ENCODE measurements at regions not wholly inside any gene's neighbourhood (a gene's known extent, or its start where the extent isn't known, plus 50 kb on each side); places are given as distances from the start of the nearest gene placed in this dataset.

GRCh38 chr2:146730882-146731281 lies 1113.9 kb upstream of the ACVR2A start:
- TF ChIP-seq ZBTB7A (tag by site-specific recombination; IDR thresholded peaks at IDR 0.05; ENCODE audit: low read depth): no peak
- no peak for TF ChIP-seq SCRT2 (tag by site-specific recombination; IDR thresholded peaks at IDR 0.05)
- TF ChIP-seq ZNF701 (tag by site-specific recombination; IDR thresholded peaks at IDR 0.05): no peak
- no peak for TF ChIP-seq ZNF596 (tag by site-specific recombination; IDR thresholded peaks at IDR 0.05)
- no peak for TF ChIP-seq ZNF10 (tag by site-specific recombination; IDR thresholded peaks at IDR 0.05)
- no peak for TF ChIP-seq KLF17 (tag by site-specific recombination; IDR thresholded peaks at IDR 0.05)
- TF ChIP-seq ZNF274 (IDR thresholded peaks at IDR 0.05; ENCODE audit: low read length): no peak
- no peak for TF ChIP-seq ZNF274 (tag by site-specific recombination; IDR thresholded peaks at IDR 0.05; ENCODE audit: borderline replicate concordance)
- TF ChIP-seq ZNF24 (tag by site-specific recombination; IDR thresholded peaks at IDR 0.05): no peak
- Histone ChIP-seq H3K36me3 (ENCODE audit: control insufficient read depth in 2 of 2, insufficient read depth in 1 of 2, low read length in 2 of 2) (no peaks in the 10 kb centered on the region), H3K27ac (ENCODE audit: extremely low read depth, low read depth, low read length) (no peak overlapping the region), H3K4me1 (ENCODE audit: control insufficient read depth, insufficient read depth, low read length) (0 out of 2 replicates have a peak, but pooled peaks cover 5% of the 10 kb centered on the region), H3K4me3 (ENCODE audit: low read depth, low read length) (no peak overlapping the region), H3K9me3 (ENCODE audit: control insufficient read depth, insufficient read depth, low read depth, low read length) (no peaks in the 10 kb centered on the region)
- POLR2A ChIA-PET: no interaction called here
- CTCF ChIA-PET: interaction anchor here (1.2 kb wide), 1 partner anchor 1179 kb away, joined by 3 read pairs; no protein-coding TSS in a partner anchor

GRCh38 chr2:146721486-146721885 lies 1123.3 kb upstream of the ACVR2A start:
- TF ChIP-seq ZNF148 (tag by site-specific recombination; IDR thresholded peaks at IDR 0.05; ENCODE audit: borderline replicate concordance): no peak
- no peak for TF ChIP-seq ZBTB10 (tag by site-specific recombination; IDR thresholded peaks at IDR 0.05)
- TF ChIP-seq ZBTB20 (tag by site-specific recombination; IDR thresholded peaks at IDR 0.05): no peak
- TF ChIP-seq ZNF76 (tag by site-specific recombination; IDR thresholded peaks at IDR 0.05; ENCODE audit: borderline replicate concordance, low read depth): no peak
- no peak for TF ChIP-seq ZBTB26 (tag by site-specific recombination; optimal IDR thresholded peaks at IDR 0.05)
- TF ChIP-seq ZNF580 (tag by site-specific recombination; IDR thresholded peaks at IDR 0.05): no peak
- TF ChIP-seq GLI4 (tag by site-specific recombination; IDR thresholded peaks at IDR 0.05): no peak
- no peak for TF ChIP-seq ZNF623 (tag by site-specific recombination; IDR thresholded peaks at IDR 0.05)
- no peak for TF ChIP-seq YY2 (tag by site-specific recombination; IDR thresholded peaks at IDR 0.05)
- TF ChIP-seq ZNF664 (tag by site-specific recombination; IDR thresholded peaks at IDR 0.05): no peak
- no peak for TF ChIP-seq ZNF521 (tag by site-specific recombination; IDR thresholded peaks at IDR 0.05)
- TF ChIP-seq ZNF560 (tag by site-specific recombination; IDR thresholded peaks at IDR 0.05; ENCODE audit: borderline replicate concordance): no peak
- no peak for TF ChIP-seq INSM2 (tag by site-specific recombination; IDR thresholded peaks at IDR 0.05)
- no peak for TF ChIP-seq PATZ1 (tag by site-specific recombination; IDR thresholded peaks at IDR 0.05)
- no peak for TF ChIP-seq ZNF544 (tag by site-specific recombination; IDR thresholded peaks at IDR 0.05)
- no peak for TF ChIP-seq ZNF214 (tag by site-specific recombination; IDR thresholded peaks at IDR 0.05; ENCODE audit: borderline replicate concordance)
- Histone ChIP-seq H3K4me1 (ENCODE audit: control insufficient read depth, insufficient read depth, low read length) (no peaks in the 10 kb centered on the region), H3K27ac (ENCODE audit: extremely low read depth, low read depth, low read length) (no peak overlapping the region), H3K9me3 (ENCODE audit: control insufficient read depth, insufficient read depth, low read depth, low read length) (no peaks in the 10 kb centered on the region; the same call in 1 of the 2 replicates), H3K36me3 (ENCODE audit: control insufficient read depth in 2 of 2, insufficient read depth in 1 of 2, low read length in 2 of 2) (no peaks in the 10 kb centered on the region), H3K4me3 (ENCODE audit: low read depth, low read length) (no peak overlapping the region)
- ChIA-PET POLR2A (no interaction called here), CTCF (interaction anchor here (0.6 kb wide), 1 partner anchor 9 kb away, joined by 3 read pairs; no protein-coding TSS in a partner anchor)

Measured in HEK293 (cell line).